B cell (primary cell): ENCODE measurements at regions not wholly inside any gene's neighbourhood (a gene's known extent, or its start where the extent isn't known, plus 50 kb on each side); places are given as distances from the start of the nearest gene placed in this dataset.
"Not testable (repeated sequence)": the region's sequence is repeated elsewhere in the genome, so short reads cannot be mapped to it uniquely, and the experiment has no call there.

Source experiments
- ATAC-seq: fragments of 200-7000 bp; cut with Tn5 transposase; one replicate; pipeline ENCODE4 v1.10.0; 2021; ENCODE audit warnings: low read depth, mild to moderate bottlenecking, moderate number of reproducible peaks, moderate library complexity
- CTCF ChIA-PET: fragments of 350-600 bp; sonication (Branson Sonifier 250); formaldehyde crosslinking; loops from one replicate; lab custom pipeline; 2021; ENCODE audit warnings: antibody characterized with exemption, inconsistent platforms; lab: Charles Lee
- POLR2A ChIA-PET: fragments of 350-600 bp; sonication (Branson Sonifier 250); formaldehyde crosslinking; loops from one replicate; lab custom pipeline; 2021; ENCODE audit warnings: antibody characterized with exemption; lab: Charles Lee
- DNase-seq: peaks from one replicate; pipeline ENCODE4 v3.0.0; 2013
- H2AFZ ChIP-seq: 2 replicates; pipeline ENCODE4 v1.6.1; 2012; ENCODE audit warnings: mild to moderate bottlenecking, low read depth, low read length; ENCODE audit not compliant: insufficient read depth, poor library complexity, severe bottlenecking
- H3K27ac ChIP-seq, 2 donors: 1 replicate in 1 of 2; 2 replicates in 1 of 2; pipeline ENCODE4 v1.5.1; 2012 to 2013; ENCODE audit warnings: low read length in 2 of 2, mild to moderate bottlenecking in 2 of 2, moderate library complexity in 1 of 2
- H3K27me3 ChIP-seq, 4 experiments: fragments of 200-600 bp in 1 of 4; sonication (generic) in 1 of 4; replicated peaks in 1 of 4; 1 replicate in 2 of 4; 2 replicates in 2 of 4; pipeline versions ENCODE4 v1.6.1 to v1.7.0; 2013 to 2016; ENCODE audit warnings: low read length in 3 of 4, mild to moderate bottlenecking in 2 of 4, mixed read lengths in 1 of 4, moderate library complexity in 1 of 4; ENCODE audit not compliant: insufficient read depth in 4 of 4, control insufficient read depth in 3 of 4; ENCODE audit errors: control extremely low read depth in 1 of 4
- H3K36me3 ChIP-seq, 2 experiments: replicated peaks in 1 of 2; 1 replicate in 1 of 2; 2 replicates in 1 of 2; pipeline versions ENCODE4 v1.6.1 to v1.7.1; 2013; ENCODE audit warnings: low read length in 1 of 2; ENCODE audit not compliant: insufficient read depth in 2 of 2, control insufficient read depth in 1 of 2; ENCODE audit errors: control extremely low read depth in 1 of 2, extremely low read depth in 1 of 2
- H3K4me1 ChIP-seq, 2 donors: fragments of 200-600 bp in 1 of 2; sonication (generic) in 1 of 2; 1 replicate in 1 of 2; 2 replicates in 1 of 2; pipeline versions ENCODE4 v1.5.1 to v1.6.1; 2013 to 2017; ENCODE audit warnings: low read length in 2 of 2; ENCODE audit not compliant: control insufficient read depth in 2 of 2, insufficient read depth in 2 of 2
- H3K4me2 ChIP-seq: replicated peaks from 2 replicates; pipeline ENCODE3; 2012; ENCODE audit warnings: mild to moderate bottlenecking, low read depth, low read length; ENCODE audit not compliant: poor library complexity, severe bottlenecking
- H3K4me3 ChIP-seq, 5 experiments: fragments of 200-600 bp in 1 of 5; sonication (generic) in 1 of 5; 1 replicate in 3 of 5; 2 replicates in 2 of 5; pipeline versions ENCODE4 v1.5.1 to v1.7.0; 2011 to 2016; ENCODE audit warnings: low read length in 4 of 5, mild to moderate bottlenecking in 4 of 5, low read depth in 2 of 5, control low read depth in 1 of 5, moderate library complexity in 1 of 5; ENCODE audit not compliant: insufficient read depth in 1 of 5; ENCODE audit errors: control extremely low read depth in 1 of 5, extremely low read depth in 1 of 5
- H3K79me2 ChIP-seq: fragments of 200-600 bp; sonication (generic); one replicate; pipeline ENCODE4 v1.6.0; 2016; ENCODE audit warnings: low read length; ENCODE audit not compliant: control insufficient read depth, insufficient read depth
- H3K9ac ChIP-seq: fragments of 200-600 bp; sonication (generic); 2 replicates; pipeline ENCODE4 v1.6.1; 2017; ENCODE audit warnings: mild to moderate bottlenecking, low read length, moderate library complexity
- H3K9me3 ChIP-seq, 3 donors: one replicate each; pipeline versions ENCODE4 v1.6.1 to v1.7.1; 2013; ENCODE audit warnings: low read length in 2 of 3; ENCODE audit not compliant: control insufficient read depth in 2 of 3, insufficient read depth in 1 of 3; ENCODE audit errors: control extremely low read depth in 1 of 3
- H4K20me1 ChIP-seq: 2 replicates; pipeline ENCODE4 v1.6.0; 2012; ENCODE audit warnings: mild to moderate bottlenecking, low read length; ENCODE audit not compliant: insufficient read depth, control insufficient read depth, poor library complexity, severe bottlenecking
- H3K27ac Mint-ChIP-seq: one replicate; pipeline ENCODE4 v1.8.0; 2021; ENCODE audit warnings: mixed read lengths
- H3K27me3 Mint-ChIP-seq: one replicate; pipeline ENCODE4 v1.8.0; 2021; ENCODE audit warnings: mixed read lengths
- H3K4me1 Mint-ChIP-seq: one replicate; pipeline ENCODE4 v1.8.0; 2021; ENCODE audit warnings: mixed read lengths
- H3K4me3 Mint-ChIP-seq: one replicate; pipeline ENCODE4 v1.8.0; 2021; ENCODE audit warnings: mixed read lengths
- H3K9me3 Mint-ChIP-seq: one replicate; pipeline ENCODE4 v1.8.0; 2022; ENCODE audit warnings: mixed read lengths; ENCODE audit not compliant: insufficient read depth
- CTCF ChIP-seq: fragments of 200-600 bp; IDR thresholded peaks from one replicate; pipeline ENCODE4 v1.8.0; 2022; ENCODE audit warnings: antibody characterized with exemption, mild to moderate bottlenecking
- EZH2 ChIP-seq: IDR thresholded peaks from 2 replicates; pipeline ENCODE4 v1.6.1; 2012; ENCODE audit warnings: borderline replicate concordance, low read depth, mild to moderate bottlenecking, moderate library complexity, low read length; ENCODE audit not compliant: insufficient read depth, poor library complexity, severe bottlenecking
- WGBS: methylation state at CpG from one replicate; pipeline ENCODE4 v1.1.5; 2013; ENCODE audit warnings: missing lambda C conversion rate; ENCODE audit not compliant: insufficient coverage; 5-methylcytosine and 5-hydroxymethylcytosine counted together
- intact Hi-C: fragments of 100-400 bp; cut with micrococcal nuclease; formaldehyde crosslinking; loops from one replicate; pipeline ENCODE4 v1.10.0; 2022

- CTCF ChIA-PET: no interaction called here
- Histone ChIP-seq H3K9me3 (no peaks in the 10 kb centered on the region), H3K79me2 (no peaks in the 10 kb centered on the region), H2AFZ (no peak overlapping the region), H3K4me3 (no peak overlapping the region), H3K9ac (no peak overlapping the region), H3K27me3 (no peaks in the 10 kb centered on the region), H3K4me2 (no peak overlapping the region), H3K27ac (no peak overlapping the region), H3K4me1 (no peaks in the 10 kb centered on the region), H3K36me3 (no peaks in the 10 kb centered on the region), H4K20me1 (no peaks in the 10 kb centered on the region)
- DNase-seq (no peak), ATAC-seq (no peak)
- POLR2A ChIA-PET: no interaction called here
- no CpG with 5 or more reads among the region's 3 CpGs for WGBS
- Mint-ChIP-seq H3K27ac (no peak overlapping the region), H3K4me3 (no peak overlapping the region), H3K9me3 (peaks cover 14% of the 10 kb centered on the region), H3K4me1 (no peaks in the 10 kb centered on the region), H3K27me3 (peaks cover 3% of the 10 kb centered on the region)
- TF ChIP-seq EZH2 (no peak), CTCF (no peak)
- intact Hi-C loops: no loop called here
Observed at GRCh38 chr1:60847391-60847790, 235.0 kb upstream of the NFIA start.

GRCh38 chr1:60845659-60846058, 236.7 kb upstream of the NFIA start:
- H3K4me1 ChIP-seq, H3K79me2 ChIP-seq, H3K27me3 ChIP-seq, H3K9ac ChIP-seq, H4K20me1 ChIP-seq, H3K4me1 Mint-ChIP-seq, H3K27ac Mint-ChIP-seq, H3K4me2 ChIP-seq, ATAC-seq, H2AFZ ChIP-seq, H3K4me3 Mint-ChIP-seq, intact Hi-C loops, H3K27ac ChIP-seq, H3K27me3 Mint-ChIP-seq, H3K9me3 ChIP-seq, H3K36me3 ChIP-seq, DNase-seq, POLR2A ChIA-PET, H3K4me3 ChIP-seq: not testable (repeated sequence)
- WGBS: 100% methylated on average over 1 of the region's 3 CpGs
- H3K9me3 Mint-ChIP-seq: peaks cover 14% of the 10 kb centered on the region
- CTCF ChIA-PET: interaction anchor here (0.7 kb wide), 1 partner anchor 1010 kb away, joined by 3 read pairs; no protein-coding TSS in a partner anchor
